ENCODE measurements at regions not wholly inside any gene's neighbourhood (a gene's known extent, or its start where the extent isn't known, plus 50 kb on each side); places are given as distances from the start of the nearest gene placed in this dataset.

GRCh38 chr9:90948156-90948555 lies 146.5 kb downstream of the SYK start:
- TF ChIP-seq, protein P1, sequence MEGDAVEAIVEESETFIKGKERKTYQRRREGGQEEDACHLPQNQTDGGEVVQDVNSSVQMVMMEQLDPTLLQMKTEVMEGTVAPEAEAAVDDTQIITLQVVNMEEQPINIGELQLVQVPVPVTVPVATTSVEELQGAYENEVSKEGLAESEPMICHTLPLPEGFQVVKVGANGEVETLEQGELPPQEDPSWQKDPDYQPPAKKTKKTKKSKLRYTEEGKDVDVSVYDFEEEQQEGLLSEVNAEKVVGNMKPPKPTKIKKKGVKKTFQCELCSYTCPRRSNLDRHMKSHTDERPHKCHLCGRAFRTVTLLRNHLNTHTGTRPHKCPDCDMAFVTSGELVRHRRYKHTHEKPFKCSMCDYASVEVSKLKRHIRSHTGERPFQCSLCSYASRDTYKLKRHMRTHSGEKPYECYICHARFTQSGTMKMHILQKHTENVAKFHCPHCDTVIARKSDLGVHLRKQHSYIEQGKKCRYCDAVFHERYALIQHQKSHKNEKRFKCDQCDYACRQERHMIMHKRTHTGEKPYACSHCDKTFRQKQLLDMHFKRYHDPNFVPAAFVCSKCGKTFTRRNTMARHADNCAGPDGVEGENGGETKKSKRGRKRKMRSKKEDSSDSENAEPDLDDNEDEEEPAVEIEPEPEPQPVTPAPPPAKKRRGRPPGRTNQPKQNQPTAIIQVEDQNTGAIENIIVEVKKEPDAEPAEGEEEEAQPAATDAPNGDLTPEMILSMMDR (IDR thresholded peaks at IDR 0.05 in 8 of 11, conservative IDR thresholded peaks at IDR 0.05 in 3 of 11): no peak
- TF ChIP-seq POLR2AphosphoS5 (IDR thresholded peaks at IDR 0.05): no peak
- no peak for TF ChIP-seq POLR2A (IDR thresholded peaks at IDR 0.05)
- WGBS, 5 donors: 66 to 86% (median 74%) methylated on average over 6 of the region's 6 CpGs
- no peak overlapping the region for H3K27ac ChIP-seq

DNA sequence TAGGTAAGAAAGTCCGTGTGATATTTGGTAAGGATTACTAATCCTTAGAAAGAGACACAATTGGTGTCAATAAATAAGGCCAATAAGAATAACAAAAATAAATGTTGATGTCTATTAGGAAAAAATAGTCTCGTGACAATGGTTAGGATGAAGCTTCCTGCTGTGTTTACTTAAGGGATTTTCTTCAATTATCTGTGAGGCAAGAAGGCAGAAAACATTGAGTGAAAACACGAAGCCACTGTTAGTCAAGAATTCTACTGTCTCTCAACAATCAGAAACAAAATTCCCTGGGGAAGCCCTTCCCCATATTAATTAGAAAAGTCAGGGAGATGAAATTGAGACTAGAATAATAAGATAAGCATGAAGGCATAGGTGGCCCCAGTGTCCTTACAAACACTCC lies 149.0 kb downstream of the SYK start:
- intact Hi-C loops (cut with DNase I; ENCODE audit: low total_unique reads): no loop called here
- no peak for TF ChIP-seq POLR2A (IDR thresholded peaks at IDR 0.05)
- TF ChIP-seq, protein P1 (IDR thresholded peaks at IDR 0.05 in 8 of 11, conservative IDR thresholded peaks at IDR 0.05 in 3 of 11): no peak
- no peak for TF ChIP-seq POLR2AphosphoS5 (IDR thresholded peaks at IDR 0.05)
- H3K4me3 ChIP-seq: no peak overlapping the region
- no peaks in the 10 kb centered on the region for H3K4me1 ChIP-seq
- H3K9me3 ChIP-seq: no peaks in the 10 kb centered on the region
- 36 to 57% (median 51%) methylated on average over 3 of the region's 3 CpGs for WGBS, 5 donors
- peaks cover 0 to 20% (median 0%) of the 10 kb centered on the region in 7 donors for H3K27me3 ChIP-seq (replicated peaks in 1 of 7)
- H3K36me3 ChIP-seq: no peaks in the 10 kb centered on the region
- no peak overlapping the region for H3K27ac ChIP-seq
- DNase-seq: no peak

More at GRCh38 chr9:90948156-90948555, 146.5 kb downstream of the SYK start:
- H3K36me3 ChIP-seq: no peaks in the 10 kb centered on the region
- peaks cover 0 to 34% (median 0%) of the 10 kb centered on the region in 7 donors for H3K27me3 ChIP-seq (replicated peaks in 1 of 7)
- H3K9me3 ChIP-seq: no peaks in the 10 kb centered on the region
- no peak for DNase-seq
- H3K4me1 ChIP-seq: no peaks in the 10 kb centered on the region
- intact Hi-C loops (cut with DNase I; ENCODE audit: low total_unique reads): no loop called here
- no peak overlapping the region for H3K4me3 ChIP-seq

- no peaks in the 10 kb centered on the region for H3K36me3 ChIP-seq
- intact Hi-C loops (cut with DNase I; ENCODE audit: low total_unique reads): no loop called here
- TF ChIP-seq POLR2A (IDR thresholded peaks at IDR 0.05) (no peak), POLR2AphosphoS5 (IDR thresholded peaks at IDR 0.05) (no peak)
- TF ChIP-seq, protein P1 (IDR thresholded peaks at IDR 0.05 in 8 of 11, conservative IDR thresholded peaks at IDR 0.05 in 3 of 11): no peak
- no peak for DNase-seq
- no peaks in the 10 kb centered on the region for H3K4me1 ChIP-seq
- H3K4me3 ChIP-seq: no peak overlapping the region
- H3K9me3 ChIP-seq: no peaks in the 10 kb centered on the region
- H3K27me3 ChIP-seq (replicated peaks in 1 of 7): peaks cover 0 to 9% (median 0%) of the 10 kb centered on the region in 7 donors
- H3K27ac ChIP-seq: no peak overlapping the region
- WGBS, 5 donors: 56 to 63% (median 58%) methylated on average over 3 of the region's 3 CpGs
These were observed 151.6 kb downstream of the SYK start for GRCh38 chr9:90953200-90953599.

DNA sequence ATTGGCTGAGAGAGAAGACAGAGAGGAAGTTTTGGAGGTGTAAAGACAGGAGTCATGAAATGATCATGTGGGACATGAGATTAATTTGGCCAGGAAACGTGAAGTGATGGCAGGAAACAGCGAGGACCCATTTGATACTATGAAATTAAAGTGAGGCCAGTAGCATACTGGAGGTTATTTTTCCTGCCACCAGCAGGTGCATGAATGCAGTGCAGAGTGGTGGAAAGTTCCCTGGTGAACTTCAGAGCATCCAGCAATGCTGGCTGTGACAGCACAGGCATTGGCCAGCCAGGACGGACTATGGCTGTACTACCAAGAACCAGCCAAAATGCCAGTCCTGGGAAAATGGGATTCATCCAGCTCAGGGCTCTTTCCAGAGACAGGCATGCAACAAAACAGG lies 152.2 kb downstream of the SYK start:
- Histone ChIP-seq H3K27me3 (replicated peaks in 1 of 7) (peaks cover 0 to 7% (median 0%) of the 10 kb centered on the region in 7 donors), H3K4me3 (no peak overlapping the region), H3K36me3 (no peaks in the 10 kb centered on the region), H3K27ac (no peak overlapping the region), H3K4me1 (no peaks in the 10 kb centered on the region), H3K9me3 (no peaks in the 10 kb centered on the region)
- intact Hi-C loops (cut with DNase I; ENCODE audit: low total_unique reads): no loop called here
- TF ChIP-seq POLR2A (IDR thresholded peaks at IDR 0.05) (no peak), POLR2AphosphoS5 (IDR thresholded peaks at IDR 0.05) (no peak)
- TF ChIP-seq, protein P1 (IDR thresholded peaks at IDR 0.05 in 8 of 11, conservative IDR thresholded peaks at IDR 0.05 in 3 of 11): no peak
- 50 to 66% (median 57%) methylated on average over 3 of the region's 3 CpGs for WGBS, 5 donors
- DNase-seq: no peak
